Breast epithelium (tissue), 4 donors: ENCODE measurements at regions not wholly inside any gene's neighbourhood (a gene's known extent, or its start where the extent isn't known, plus 50 kb on each side); places are given as distances from the start of the nearest gene placed in this dataset.

Source experiments
- DNase-seq, 2 donors: peaks; one replicate each; pipeline ENCODE4 v3.0.0-alpha.2; 2019; ENCODE audit warnings: low spot score in 2 of 2
- H3K27ac ChIP-seq, 2 donors: fragments of 200-600 bp; sonication (generic) in 1 of 2; one replicate each; pipeline ENCODE4 v1.5.1; 2016 to 2019; ENCODE audit warnings: mild to moderate bottlenecking in 1 of 2
- H3K27me3 ChIP-seq, 2 donors: fragments of 200-600 bp; sonication (generic) in 1 of 2; one replicate each; pipeline versions ENCODE4 v1.5.1 to v1.6.0; 2017 to 2019; ENCODE audit warnings: control low read depth in 1 of 2, mild to moderate bottlenecking in 1 of 2
- H3K36me3 ChIP-seq: fragments of 200-600 bp; one replicate; pipeline ENCODE4 v1.5.1; 2019
- H3K4me1 ChIP-seq, 2 donors: fragments of 200-600 bp; sonication (generic); one replicate each; pipeline ENCODE4 v1.5.1; 2016 to 2019; ENCODE audit warnings: control low read depth in 1 of 2
- H3K4me3 ChIP-seq, 3 donors: fragments of 200-600 bp; sonication (generic); 1 replicate in 2 of 3; 2 replicates in 1 of 3; pipeline ENCODE4 v1.5.1; 2016 to 2019; ENCODE audit warnings: mild to moderate bottlenecking in 3 of 3, moderate library complexity in 2 of 3
- H3K9me3 ChIP-seq, 2 donors: fragments of 200-600 bp; sonication (generic) in 1 of 2; one replicate each; pipeline ENCODE4 v1.5.1; 2016 to 2019; ENCODE audit warnings: control low read depth in 1 of 2
- CTCF ChIP-seq, 3 donors: fragments of 450-650 bp; IDR thresholded peaks; one replicate each; pipeline ENCODE4 v1.5.1; 2016 to 2017; ENCODE audit warnings: antibody characterized with exemption in 3 of 3, mild to moderate bottlenecking in 3 of 3, moderate library complexity in 3 of 3
- POLR2A ChIP-seq: fragments of 450-650 bp; IDR thresholded peaks from one replicate; pipeline ENCODE4 v1.6.1; 2016; ENCODE audit warnings: antibody characterized with exemption, mild to moderate bottlenecking, moderate library complexity
- POLR2AphosphoS5 ChIP-seq, 3 donors: sonication (generic); formaldehyde crosslinking; IDR thresholded peaks; one replicate each; pipeline ENCODE4 v1.6.1; 2017; ENCODE audit warnings: antibody characterized with exemption in 3 of 3
- intact Hi-C: fragments of 100-400 bp; cut with DNase I; formaldehyde crosslinking; loops from one replicate; pipeline ENCODE4 v1.15.1; 2023; ENCODE audit warnings: low total_unique reads

- Histone ChIP-seq H3K27me3 (no peaks in the 10 kb centered on the region), H3K4me3 (no peak overlapping the region), H3K4me1 (no peaks in the 10 kb centered on the region), H3K27ac (no peak overlapping the region), H3K36me3 (no peaks in the 10 kb centered on the region), H3K9me3 (peaks cover 0 to 4% of the 10 kb centered on the region in 2 donors)
- no peak for DNase-seq
- TF ChIP-seq POLR2A (no peak), CTCF (IDR thresholded peaks at IDR 0.05) (no peak)
- intact Hi-C loops = no loop called here
Observed at GRCh38 chr2:67717692-67718091, 320.6 kb downstream of the ETAA1 start.

- H3K4me3 ChIP-seq = no peak overlapping the region
- H3K27me3 ChIP-seq = no peaks in the 10 kb centered on the region
- peaks cover 0 to 4% of the 10 kb centered on the region in 2 donors for H3K9me3 ChIP-seq
- H3K27ac ChIP-seq = no peak overlapping the region
- H3K4me1 ChIP-seq = no peaks in the 10 kb centered on the region
- DNase-seq = no peak
- H3K36me3 ChIP-seq = no peaks in the 10 kb centered on the region
- intact Hi-C loops = no loop called here
- TF ChIP-seq POLR2AphosphoS5 (IDR thresholded peaks at IDR 0.05) (no peak), POLR2A (no peak), CTCF (IDR thresholded peaks at IDR 0.05) (no peak)
Observed at GRCh38 chr2:67719351-67719750, 322.2 kb downstream of the ETAA1 start.

GRCh38 chr2:67721516-67721915 is 324.4 kb downstream of the ETAA1 start:
- no peak for DNase-seq
- no peak overlapping the region for H3K27ac ChIP-seq
- H3K4me3 ChIP-seq = no peak overlapping the region
- no peak for TF ChIP-seq POLR2AphosphoS5 (IDR thresholded peaks at IDR 0.05)
- TF ChIP-seq POLR2A = no peak
- TF ChIP-seq CTCF (IDR thresholded peaks at IDR 0.05) = no peak
- no peaks in the 10 kb centered on the region for H3K36me3 ChIP-seq
- peaks cover 0 to 4% of the 10 kb centered on the region in 2 donors for H3K9me3 ChIP-seq
- no peaks in the 10 kb centered on the region for H3K27me3 ChIP-seq
- no peaks in the 10 kb centered on the region for H3K4me1 ChIP-seq
- intact Hi-C loops = no loop called here

- H3K4me1 ChIP-seq = no peaks in the 10 kb centered on the region
- TF ChIP-seq POLR2A (no peak), POLR2AphosphoS5 (IDR thresholded peaks at IDR 0.05) (no peak), CTCF (IDR thresholded peaks at IDR 0.05) (no peak)
- no peak overlapping the region for H3K4me3 ChIP-seq
- no peak overlapping the region for H3K27ac ChIP-seq
- intact Hi-C loops = no loop called here
- no peaks in the 10 kb centered on the region for H3K27me3 ChIP-seq
- DNase-seq = no peak
- no peaks in the 10 kb centered on the region for H3K36me3 ChIP-seq
- peaks cover 0 to 4% of the 10 kb centered on the region in 2 donors for H3K9me3 ChIP-seq
Observed at GRCh38 chr2:67724261-67724660, 327.1 kb downstream of the ETAA1 start.

GRCh38 chr2:67725731-67726130 is 328.6 kb downstream of the ETAA1 start:
- Histone ChIP-seq H3K27ac (no peak overlapping the region), H3K36me3 (no peaks in the 10 kb centered on the region), H3K4me3 (no peak overlapping the region), H3K4me1 (no peaks in the 10 kb centered on the region), H3K27me3 (no peaks in the 10 kb centered on the region), H3K9me3 (peaks cover 0 to 3% of the 10 kb centered on the region in 2 donors)
- no peak for DNase-seq
- TF ChIP-seq CTCF (IDR thresholded peaks at IDR 0.05) = no peak
- intact Hi-C loops = no loop called here
